Activated naive CD4-positive, alpha-beta T cell (primary cell): ENCODE measurements at regions not wholly inside any gene's neighbourhood (a gene's known extent, or its start where the extent isn't known, plus 50 kb on each side); places are given as distances from the start of the nearest gene placed in this dataset.

Experiments used
- DNase-seq, 4 experiments: peaks; one replicate each; lab custom pipeline; 2025; lab: John Stamatoyannopoulos, UW

- DNase-seq = no peak
These were observed 51.3 kb upstream of the RELL1 start for GRCh38 chr4:37737466-37737865.
